22Rv1 (cell line): ENCODE measurements at regions not wholly inside any gene's neighbourhood (a gene's known extent, or its start where the extent isn't known, plus 50 kb on each side); places are given as distances from the start of the nearest gene placed in this dataset.

Experiments
- H3K27ac ChIP-seq: fragments of 450-650 bp; 2 replicates; pipeline ENCODE4 v1.5.1; 2017
- ZFX ChIP-seq: fragments of 450-650 bp; IDR thresholded peaks from 2 replicates; pipeline ENCODE4 v1.6.1; 2017; ENCODE audit warnings: antibody characterized with exemption, borderline replicate concordance
- TF ChIP-seq, protein P1 (sequence below): fragments of 450-650 bp; IDR thresholded peaks from 2 replicates; pipeline ENCODE4 v1.5.1; 2017; ENCODE audit warnings: mild to moderate bottlenecking

DNA sequence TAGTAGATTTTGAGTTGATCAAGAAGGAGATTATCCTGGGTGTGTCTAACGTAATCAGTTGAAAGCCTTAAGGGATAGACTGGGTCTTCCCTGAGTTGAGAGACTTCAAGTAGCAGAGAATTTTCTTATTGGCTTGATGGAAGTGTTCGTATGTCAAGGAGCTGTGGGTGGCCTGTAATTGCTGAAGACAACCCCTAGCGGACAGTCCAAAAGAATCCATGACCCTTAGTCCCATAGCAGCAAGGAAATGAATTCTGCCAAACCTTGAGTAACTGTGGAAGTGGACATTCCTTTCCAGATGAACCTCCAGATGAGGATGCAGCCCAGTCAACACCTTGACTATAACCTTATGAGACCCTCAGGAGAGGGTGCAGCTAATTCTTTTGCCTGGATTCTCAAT is 786.3 kb downstream of the SOCS6 start:
- TF ChIP-seq, protein P1, sequence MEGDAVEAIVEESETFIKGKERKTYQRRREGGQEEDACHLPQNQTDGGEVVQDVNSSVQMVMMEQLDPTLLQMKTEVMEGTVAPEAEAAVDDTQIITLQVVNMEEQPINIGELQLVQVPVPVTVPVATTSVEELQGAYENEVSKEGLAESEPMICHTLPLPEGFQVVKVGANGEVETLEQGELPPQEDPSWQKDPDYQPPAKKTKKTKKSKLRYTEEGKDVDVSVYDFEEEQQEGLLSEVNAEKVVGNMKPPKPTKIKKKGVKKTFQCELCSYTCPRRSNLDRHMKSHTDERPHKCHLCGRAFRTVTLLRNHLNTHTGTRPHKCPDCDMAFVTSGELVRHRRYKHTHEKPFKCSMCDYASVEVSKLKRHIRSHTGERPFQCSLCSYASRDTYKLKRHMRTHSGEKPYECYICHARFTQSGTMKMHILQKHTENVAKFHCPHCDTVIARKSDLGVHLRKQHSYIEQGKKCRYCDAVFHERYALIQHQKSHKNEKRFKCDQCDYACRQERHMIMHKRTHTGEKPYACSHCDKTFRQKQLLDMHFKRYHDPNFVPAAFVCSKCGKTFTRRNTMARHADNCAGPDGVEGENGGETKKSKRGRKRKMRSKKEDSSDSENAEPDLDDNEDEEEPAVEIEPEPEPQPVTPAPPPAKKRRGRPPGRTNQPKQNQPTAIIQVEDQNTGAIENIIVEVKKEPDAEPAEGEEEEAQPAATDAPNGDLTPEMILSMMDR, result no peak
- TF ChIP-seq ZFX, result no peak
- no peak overlapping the region for H3K27ac ChIP-seq

DNA sequence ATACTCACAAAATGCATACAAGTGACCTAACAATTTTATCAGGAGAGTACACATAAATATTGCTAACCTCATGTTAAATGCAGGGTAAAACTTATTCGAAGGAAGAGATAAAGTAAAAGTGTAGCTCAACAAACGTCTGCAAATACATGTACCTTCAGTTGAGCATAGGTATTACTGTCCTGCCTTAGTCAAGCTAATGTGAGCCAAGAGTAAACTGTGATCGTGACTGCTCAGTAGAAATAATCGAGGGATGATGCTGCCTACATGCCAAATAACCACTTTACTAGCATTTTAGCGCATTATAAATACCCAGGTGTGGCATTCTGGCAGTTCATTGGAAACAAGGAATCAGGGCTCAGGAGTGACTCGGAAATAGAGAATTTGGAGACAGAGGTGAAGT is 779.5 kb downstream of the SOCS6 start:
- H3K27ac ChIP-seq, result no peak overlapping the region
- no peak for TF ChIP-seq ZFX
- TF ChIP-seq, protein P1, result no peak

DNA sequence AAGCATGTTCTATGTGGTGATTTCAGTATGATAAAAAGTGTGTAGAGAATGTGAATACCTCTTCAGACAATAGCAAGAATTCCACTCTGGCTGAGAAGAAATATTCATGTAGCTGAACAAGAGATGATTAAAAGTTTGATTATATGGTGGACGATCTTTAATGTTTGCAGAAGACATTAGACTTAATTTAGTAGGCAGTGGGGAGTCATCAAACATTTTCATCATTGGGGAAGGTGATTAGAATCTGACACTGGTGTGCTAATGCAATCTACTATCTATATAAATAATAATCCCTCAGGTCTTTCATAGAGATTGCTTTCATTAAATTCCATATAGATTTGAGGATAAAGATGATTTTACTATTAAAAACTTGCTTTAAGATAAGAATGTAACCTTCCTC is 761.0 kb downstream of the SOCS6 start:
- no peak overlapping the region for H3K27ac ChIP-seq
- no peak for TF ChIP-seq ZFX
- TF ChIP-seq, protein P1, result no peak

DNA sequence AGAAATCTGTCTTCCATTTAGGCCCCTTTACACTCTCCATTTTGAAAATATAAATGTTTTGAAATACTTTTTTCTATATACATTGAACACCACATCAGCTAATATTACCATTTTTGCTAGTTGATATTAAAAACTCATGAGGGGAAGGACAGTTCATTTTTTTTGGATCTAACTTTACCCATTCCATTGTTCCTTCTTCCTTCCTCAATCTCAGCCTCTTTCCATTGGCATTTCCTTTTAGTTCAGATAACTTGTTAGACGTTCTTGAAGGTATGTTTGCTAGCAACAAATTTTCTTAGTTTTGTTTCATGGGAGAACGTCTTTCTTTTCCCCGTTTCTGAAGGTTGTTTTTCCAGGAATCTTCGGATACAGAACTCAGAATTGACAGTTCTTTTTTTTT is 759.0 kb downstream of the SOCS6 start:
- no peak overlapping the region for H3K27ac ChIP-seq
- no peak for TF ChIP-seq ZFX
- TF ChIP-seq, protein P1, result no peak

DNA sequence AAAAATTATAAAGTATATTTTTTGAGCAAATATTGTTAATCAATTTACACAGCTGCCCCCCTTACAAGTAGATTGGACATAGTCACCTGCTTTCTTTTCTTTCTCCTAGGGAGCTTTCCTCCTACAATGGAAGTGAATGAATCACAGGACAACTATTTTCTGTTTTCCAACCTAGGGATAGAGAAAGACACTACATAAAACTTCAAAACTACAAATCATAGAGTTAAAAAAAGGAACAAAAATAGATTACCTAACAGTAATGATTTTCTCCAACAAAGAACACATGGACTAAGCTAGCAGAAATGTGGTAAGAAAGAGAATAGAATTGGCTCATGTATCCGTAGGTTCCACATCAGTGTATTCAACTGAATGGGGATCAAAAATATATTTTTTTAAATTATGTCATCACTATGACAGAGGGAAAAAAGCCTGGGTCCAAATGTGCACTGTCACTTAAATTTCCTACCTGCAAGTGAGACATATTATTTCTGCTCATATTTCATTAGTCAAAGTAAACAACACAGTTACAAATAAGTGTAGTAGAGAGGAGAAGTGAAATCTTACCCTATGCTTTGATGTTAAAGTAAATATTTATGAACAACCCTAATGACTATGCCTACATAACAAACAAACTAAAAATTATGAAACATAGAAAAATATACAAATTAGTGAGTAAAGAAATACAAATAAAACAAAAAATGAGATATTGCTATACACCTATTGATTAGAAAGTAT is 756.7 kb downstream of the SOCS6 start:
- H3K27ac ChIP-seq, result no peak overlapping the region
- TF ChIP-seq, protein P1, result no peak
- TF ChIP-seq ZFX, result no peak

DNA sequence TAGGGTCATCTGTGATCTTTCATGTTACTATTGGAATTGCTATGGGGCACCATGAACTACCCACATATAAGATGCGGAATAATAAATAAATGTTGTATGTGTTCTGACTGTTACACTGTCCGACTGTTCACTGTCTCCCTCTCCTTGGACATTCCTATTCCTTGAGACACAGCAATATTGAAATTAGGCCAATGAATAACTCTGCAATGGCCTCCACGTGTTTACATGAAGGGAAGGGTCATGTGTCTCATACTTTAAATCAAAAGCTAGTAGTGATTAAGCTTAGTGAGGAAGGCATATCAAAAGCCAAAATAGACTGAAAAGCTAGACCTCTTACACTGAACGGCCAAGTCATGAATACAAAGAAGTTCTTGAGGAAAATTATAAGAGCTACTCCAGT is 751.3 kb downstream of the SOCS6 start:
- no peak overlapping the region for H3K27ac ChIP-seq
- TF ChIP-seq ZFX, result no peak
- TF ChIP-seq, protein P1, result no peak

DNA sequence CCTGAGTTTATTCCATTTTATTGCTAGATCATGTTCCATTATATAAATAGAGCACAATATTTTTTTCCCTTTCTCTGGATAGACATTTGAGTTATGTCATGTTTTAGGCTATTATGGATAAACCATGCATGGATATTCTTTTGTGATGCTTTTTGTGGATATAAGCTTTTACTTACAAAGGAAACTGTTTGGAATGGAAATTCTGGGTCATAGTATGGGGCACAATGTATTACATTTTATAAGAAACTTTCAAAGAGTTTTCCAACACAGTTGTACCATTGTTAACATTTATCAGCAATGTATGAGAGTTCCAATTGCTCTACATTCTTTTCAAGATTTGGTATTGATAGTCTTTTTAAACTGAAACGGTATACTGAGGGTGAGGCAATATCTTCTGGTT is 749.4 kb downstream of the SOCS6 start:
- TF ChIP-seq, protein P1, result no peak
- no peak for TF ChIP-seq ZFX
- H3K27ac ChIP-seq, result no peak overlapping the region
